Kidney epithelial cell (primary cell): ENCODE measurements at regions not wholly inside any gene's neighbourhood (a gene's known extent, or its start where the extent isn't known, plus 50 kb on each side); places are given as distances from the start of the nearest gene placed in this dataset.
A peak's percentile ranks its signal among the peaks of the same experiment; 100 is the strongest.

ENCODE experiments used
- DNase-seq: peaks from one replicate; pipeline ENCODE4 v3.0.0-alpha.2; 2010; ENCODE audit warnings: low read depth
- H3K27me3 ChIP-seq: 2 replicates; pipeline ENCODE4 v1.6.0; 2011; ENCODE audit warnings: low read length; ENCODE audit not compliant: control insufficient read depth, insufficient read depth
- H3K36me3 ChIP-seq: 2 replicates; pipeline ENCODE4 v1.5.1; 2011; ENCODE audit warnings: low read length; ENCODE audit not compliant: control insufficient read depth, insufficient read depth
- H3K4me3 ChIP-seq: 2 replicates; pipeline ENCODE4 v1.5.1; 2011; ENCODE audit warnings: low read depth, mild to moderate bottlenecking, control low read depth, low read length
- CTCF ChIP-seq: IDR thresholded peaks from 2 replicates; pipeline ENCODE4 v1.5.1; 2011; ENCODE audit warnings: mild to moderate bottlenecking, moderate library complexity, low read length, control low read depth, inconsistent platforms; ENCODE audit not compliant: insufficient read depth, poor library complexity, severe bottlenecking

GRCh38 chr18:22102953-22103646 is 66.3 kb upstream of the GATA6 start:
- Histone ChIP-seq H3K4me3 (no peak overlapping the region), H3K36me3 (no peaks in the 10 kb centered on the region), H3K27me3 (no peaks in the 10 kb centered on the region)
- no peak for DNase-seq
- no peak for TF ChIP-seq CTCF

- no peak for DNase-seq
- no peaks in the 10 kb centered on the region for H3K36me3 ChIP-seq
- no peak for TF ChIP-seq CTCF
- no peaks in the 10 kb centered on the region for H3K27me3 ChIP-seq
- no peak overlapping the region for H3K4me3 ChIP-seq
Measured at GRCh38 chr18:22103647-22104031, 65.8 kb upstream of the GATA6 start.

- H3K4me3 ChIP-seq: no peak overlapping the region
- no peaks in the 10 kb centered on the region for H3K36me3 ChIP-seq
- DNase-seq: peak; percentile 18
- no peak for TF ChIP-seq CTCF
- no peaks in the 10 kb centered on the region for H3K27me3 ChIP-seq
Measured at GRCh38 chr18:22106536-22107292, 62.7 kb upstream of the GATA6 start.

- DNase-seq: no peak
Measured at GRCh38 chr18:22108674-22109073, 60.7 kb upstream of the GATA6 start.

GRCh38 chr18:22109535-22109934 is 59.9 kb upstream of the GATA6 start:
- Histone ChIP-seq H3K27me3 (no peaks in the 10 kb centered on the region), H3K4me3 (no peak overlapping the region), H3K36me3 (no peaks in the 10 kb centered on the region)
- no peak for DNase-seq
- TF ChIP-seq CTCF: no peak

More at GRCh38 chr18:22108674-22109073, 60.7 kb upstream of the GATA6 start:
- Histone ChIP-seq H3K4me3 (no peak overlapping the region), H3K27me3 (no peaks in the 10 kb centered on the region), H3K36me3 (no peaks in the 10 kb centered on the region)
- TF ChIP-seq CTCF: peak; percentile 3
